PFSK-1 (cell line): ENCODE measurements at regions not wholly inside any gene's neighbourhood (a gene's known extent, or its start where the extent isn't known, plus 50 kb on each side); places are given as distances from the start of the nearest gene placed in this dataset.

Experiments used
- FOXP2 ChIP-seq: optimal IDR thresholded peaks from 2 replicates; pipeline ENCODE3; 2011; ENCODE audit warnings: borderline replicate concordance, control low read depth, inconsistent platforms; ENCODE audit not compliant: insufficient read depth; ENCODE audit errors: extremely low read length, extremely low read depth
- POLR2AphosphoS5 ChIP-seq: IDR thresholded peaks from 2 replicates; pipeline ENCODE4 v1.6.1; 2012; ENCODE audit warnings: low read depth, mild to moderate bottlenecking, control low read depth, low read length, moderate library complexity
- SIN3A ChIP-seq: IDR thresholded peaks from 2 replicates; pipeline ENCODE4 v1.6.1; 2012; ENCODE audit warnings: mild to moderate bottlenecking, low read length, moderate library complexity, borderline replicate concordance; ENCODE audit not compliant: insufficient read depth
- TAF1 ChIP-seq: IDR thresholded peaks from 2 replicates; pipeline ENCODE4 v1.6.1; 2012; ENCODE audit warnings: low read length, control low read depth, borderline replicate concordance; ENCODE audit not compliant: insufficient read depth
- TF ChIP-seq, protein P1 (sequence below), 2 experiments: IDR thresholded peaks; 2 replicates each; pipeline versions ENCODE4 v1.6.1 to v1.8.0; 2011 to 2012; ENCODE audit warnings: low read depth in 2 of 2, low read length in 2 of 2, control low read depth in 1 of 2, inconsistent platforms in 1 of 2, mild to moderate bottlenecking in 1 of 2, moderate library complexity in 1 of 2; ENCODE audit not compliant: insufficient read depth in 1 of 2

DNA sequence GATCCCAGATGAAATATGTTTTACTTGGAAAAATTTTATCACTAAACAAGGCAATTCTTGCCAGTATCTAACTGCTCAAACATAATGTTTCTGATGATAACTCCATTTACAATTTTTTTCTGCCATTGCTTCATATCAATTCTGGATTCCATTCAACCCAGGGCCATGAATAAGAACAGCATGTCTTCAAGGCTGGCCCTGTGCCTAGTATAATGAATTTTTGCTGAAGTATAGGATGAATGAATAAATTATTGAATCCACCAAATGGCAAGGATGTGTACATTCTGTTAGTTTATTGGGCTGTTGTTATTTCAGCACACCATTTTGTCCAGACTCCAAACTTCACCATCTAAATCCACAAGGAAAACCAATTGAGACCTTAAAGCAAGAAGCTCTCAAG is 414.7 kb downstream of the HS3ST3B1 start:
- TF ChIP-seq TAF1 (no peak), POLR2AphosphoS5 (no peak), SIN3A (no peak), FOXP2 (no peak)
- TF ChIP-seq, protein P1, sequence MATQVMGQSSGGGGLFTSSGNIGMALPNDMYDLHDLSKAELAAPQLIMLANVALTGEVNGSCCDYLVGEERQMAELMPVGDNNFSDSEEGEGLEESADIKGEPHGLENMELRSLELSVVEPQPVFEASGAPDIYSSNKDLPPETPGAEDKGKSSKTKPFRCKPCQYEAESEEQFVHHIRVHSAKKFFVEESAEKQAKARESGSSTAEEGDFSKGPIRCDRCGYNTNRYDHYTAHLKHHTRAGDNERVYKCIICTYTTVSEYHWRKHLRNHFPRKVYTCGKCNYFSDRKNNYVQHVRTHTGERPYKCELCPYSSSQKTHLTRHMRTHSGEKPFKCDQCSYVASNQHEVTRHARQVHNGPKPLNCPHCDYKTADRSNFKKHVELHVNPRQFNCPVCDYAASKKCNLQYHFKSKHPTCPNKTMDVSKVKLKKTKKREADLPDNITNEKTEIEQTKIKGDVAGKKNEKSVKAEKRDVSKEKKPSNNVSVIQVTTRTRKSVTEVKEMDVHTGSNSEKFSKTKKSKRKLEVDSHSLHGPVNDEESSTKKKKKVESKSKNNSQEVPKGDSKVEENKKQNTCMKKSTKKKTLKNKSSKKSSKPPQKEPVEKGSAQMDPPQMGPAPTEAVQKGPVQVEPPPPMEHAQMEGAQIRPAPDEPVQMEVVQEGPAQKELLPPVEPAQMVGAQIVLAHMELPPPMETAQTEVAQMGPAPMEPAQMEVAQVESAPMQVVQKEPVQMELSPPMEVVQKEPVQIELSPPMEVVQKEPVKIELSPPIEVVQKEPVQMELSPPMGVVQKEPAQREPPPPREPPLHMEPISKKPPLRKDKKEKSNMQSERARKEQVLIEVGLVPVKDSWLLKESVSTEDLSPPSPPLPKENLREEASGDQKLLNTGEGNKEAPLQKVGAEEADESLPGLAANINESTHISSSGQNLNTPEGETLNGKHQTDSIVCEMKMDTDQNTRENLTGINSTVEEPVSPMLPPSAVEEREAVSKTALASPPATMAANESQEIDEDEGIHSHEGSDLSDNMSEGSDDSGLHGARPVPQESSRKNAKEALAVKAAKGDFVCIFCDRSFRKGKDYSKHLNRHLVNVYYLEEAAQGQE (IDR thresholded peaks at IDR 0.05; ENCODE audit: insufficient read depth in 1 of 2, low read depth in 2 of 2, low read length in 2 of 2), result no peak

DNA sequence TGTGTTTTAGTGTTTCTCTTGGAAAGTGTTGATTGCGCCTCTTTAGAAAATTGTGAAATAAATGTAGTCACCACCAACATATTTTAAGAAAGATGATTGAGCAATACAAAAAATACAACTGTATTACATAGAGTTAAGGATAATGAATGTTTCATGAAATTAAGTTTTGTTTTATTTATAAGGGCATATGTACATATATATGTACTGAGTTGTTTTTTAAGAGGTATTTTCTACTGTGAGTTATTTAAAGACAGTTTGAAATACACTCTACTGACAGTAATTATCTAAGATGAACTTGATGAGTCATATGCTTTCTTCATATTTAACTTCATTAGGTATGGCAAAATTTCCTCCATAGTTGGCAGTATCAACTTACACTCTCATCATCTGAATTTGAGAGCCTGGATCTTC is 411.7 kb downstream of the HS3ST3B1 start:
- no peak for TF ChIP-seq FOXP2
- no peak for TF ChIP-seq SIN3A
- TF ChIP-seq, protein P1 (IDR thresholded peaks at IDR 0.05; ENCODE audit: insufficient read depth in 1 of 2, low read depth in 2 of 2, low read length in 2 of 2), result no peak

DNA sequence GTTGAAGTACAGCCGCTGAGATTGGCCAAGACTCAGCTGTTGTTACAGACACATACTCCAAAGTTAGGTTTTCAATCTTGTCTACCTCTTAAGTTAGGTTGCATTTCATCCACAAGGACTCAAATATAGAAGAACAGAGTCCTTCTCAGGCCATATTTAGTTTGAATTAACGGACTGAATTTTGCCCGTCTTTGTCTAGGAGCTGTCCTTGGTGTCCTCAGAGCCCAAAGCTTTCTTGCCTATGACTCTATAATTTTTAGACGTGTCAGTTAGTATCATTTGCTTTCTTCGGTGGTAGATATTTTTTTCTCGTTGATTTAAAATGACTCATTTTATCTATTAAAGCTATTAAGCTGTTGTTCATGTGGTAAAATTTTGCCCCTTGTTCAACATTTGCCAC is 403.2 kb downstream of the HS3ST3B1 start:
- no peak for TF ChIP-seq SIN3A
- TF ChIP-seq, protein P1 (IDR thresholded peaks at IDR 0.05; ENCODE audit: insufficient read depth in 1 of 2, low read depth in 2 of 2, low read length in 2 of 2), result peak in 1 of 2 experiments; percentile 72; a peak in 2 of 4 replicates

DNA sequence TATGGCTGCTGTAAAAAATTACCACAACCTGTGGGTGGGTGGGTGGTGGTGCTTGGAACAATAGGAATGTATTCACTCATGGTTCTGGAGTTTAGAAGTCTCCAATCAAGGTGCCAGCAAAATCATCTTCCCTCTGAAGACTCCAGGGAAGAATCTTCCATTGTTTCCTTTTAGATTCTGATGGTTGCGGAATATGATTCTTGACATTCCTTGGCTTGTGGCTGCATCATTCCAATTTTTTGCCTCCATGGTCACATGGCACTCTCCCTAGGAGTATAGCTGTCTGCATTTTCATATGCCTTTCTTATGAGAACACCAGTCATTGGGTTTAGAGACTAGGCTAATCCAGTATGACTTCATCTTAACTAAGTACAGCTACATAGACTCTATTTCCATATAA is 401.0 kb downstream of the HS3ST3B1 start:
- no peak for TF ChIP-seq POLR2AphosphoS5
- no peak for TF ChIP-seq SIN3A
- TF ChIP-seq, protein P1 (IDR thresholded peaks at IDR 0.05; ENCODE audit: insufficient read depth in 1 of 2, low read depth in 2 of 2, low read length in 2 of 2), result no peak
- no peak for TF ChIP-seq TAF1
- TF ChIP-seq FOXP2, result no peak

DNA sequence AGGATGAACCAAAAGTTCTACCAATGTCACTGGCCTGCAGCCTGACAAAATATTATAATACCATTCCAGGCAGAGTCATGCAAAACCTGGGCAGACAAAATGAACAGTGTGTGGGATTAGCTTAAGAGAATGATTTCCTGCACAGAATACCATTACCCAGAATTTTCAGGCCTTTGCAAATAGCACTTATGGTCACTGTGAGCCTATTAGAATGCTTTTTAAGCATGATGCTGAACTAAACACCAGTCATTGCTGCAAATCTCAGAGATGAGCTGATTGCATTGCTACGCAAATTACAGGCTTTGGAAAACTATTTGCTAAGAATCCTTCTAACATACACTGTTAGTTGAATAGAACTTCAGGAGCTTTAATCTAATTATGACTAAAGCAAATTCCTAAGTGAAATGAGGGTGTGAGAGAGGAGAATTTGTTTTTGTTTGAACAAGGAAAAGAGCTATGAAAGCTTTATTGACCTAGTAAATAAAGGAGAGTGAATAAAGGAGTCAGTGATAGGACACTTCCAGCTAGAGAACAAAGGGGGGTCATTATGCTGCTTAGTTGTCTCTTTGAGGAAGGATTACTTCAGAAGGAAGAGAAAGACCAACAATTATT is 398.8 kb downstream of the HS3ST3B1 start:
- TF ChIP-seq, protein P1 (IDR thresholded peaks at IDR 0.05; ENCODE audit: insufficient read depth in 1 of 2, low read depth in 2 of 2, low read length in 2 of 2), result no peak
- TF ChIP-seq FOXP2, result no peak
- no peak for TF ChIP-seq SIN3A
- TF ChIP-seq TAF1, result no peak
- no peak for TF ChIP-seq POLR2AphosphoS5
